Inflammatory macrophage treated with lipopolysaccharide for 4 hours (primary cell): ENCODE measurements at regions not wholly inside any gene's neighbourhood (a gene's known extent, or its start where the extent isn't known, plus 50 kb on each side); places are given as distances from the start of the nearest gene placed in this dataset.
"Not testable (repeated sequence)": the region's sequence is repeated elsewhere in the genome, so short reads cannot be mapped to it uniquely, and the experiment has no call there.

Source experiments
- DNase-seq: peaks from one replicate; pipeline ENCODE4 v3.0.0-alpha.2; 2020

DNA sequence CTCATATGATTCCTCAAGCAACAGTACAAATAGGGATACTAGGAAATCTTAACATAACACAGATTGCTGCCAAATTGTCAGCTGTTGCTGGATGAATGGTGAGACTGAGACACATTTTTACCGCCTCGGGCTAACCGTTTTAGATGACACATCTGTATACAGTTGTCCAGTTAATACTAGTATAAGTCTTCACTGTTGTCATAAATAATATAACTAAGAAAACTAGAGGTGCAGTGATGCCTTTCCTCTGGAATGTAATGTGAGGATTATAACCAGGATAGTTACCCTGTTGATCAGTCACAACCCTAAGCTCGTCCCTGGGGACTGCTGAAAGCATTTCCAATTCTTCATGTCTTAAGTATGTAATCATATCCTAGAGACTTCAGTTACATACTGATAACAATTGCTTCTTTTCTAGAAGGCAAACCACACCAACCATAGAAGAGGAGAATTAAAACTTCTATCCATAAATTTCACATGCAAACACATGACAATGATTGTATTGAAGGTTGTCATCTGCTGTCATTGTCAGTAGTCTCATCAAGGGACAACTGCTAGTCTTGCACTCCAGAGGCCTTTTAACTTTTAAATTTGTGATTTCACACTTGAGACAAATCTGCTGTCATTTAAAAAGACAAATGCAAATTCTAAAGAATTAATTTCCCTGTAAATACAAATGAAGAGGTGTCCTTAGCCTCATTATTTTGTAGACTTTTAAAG is 100.4 kb upstream of the SEMA3D start:
- DNase-seq = no peak

DNA sequence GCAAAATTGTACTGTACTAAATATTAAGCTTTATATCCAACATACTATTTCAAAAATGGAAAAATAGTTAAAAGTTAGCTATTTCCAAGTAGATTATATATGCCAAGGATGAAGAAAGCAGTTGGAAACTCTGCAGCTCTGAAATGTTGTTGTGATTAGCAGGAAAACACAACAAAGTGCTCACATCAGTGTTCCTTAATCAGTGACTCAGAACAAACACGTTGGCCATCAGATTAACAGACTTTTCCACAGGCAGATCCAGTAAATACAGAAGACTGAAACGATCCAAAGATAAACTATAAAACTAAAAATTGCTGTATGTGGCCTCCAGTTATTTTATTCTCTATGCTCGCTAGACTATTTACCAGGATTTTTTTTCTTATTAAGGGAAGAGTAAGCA is 99.6 kb upstream of the SEMA3D start:
- no peak for DNase-seq

DNA sequence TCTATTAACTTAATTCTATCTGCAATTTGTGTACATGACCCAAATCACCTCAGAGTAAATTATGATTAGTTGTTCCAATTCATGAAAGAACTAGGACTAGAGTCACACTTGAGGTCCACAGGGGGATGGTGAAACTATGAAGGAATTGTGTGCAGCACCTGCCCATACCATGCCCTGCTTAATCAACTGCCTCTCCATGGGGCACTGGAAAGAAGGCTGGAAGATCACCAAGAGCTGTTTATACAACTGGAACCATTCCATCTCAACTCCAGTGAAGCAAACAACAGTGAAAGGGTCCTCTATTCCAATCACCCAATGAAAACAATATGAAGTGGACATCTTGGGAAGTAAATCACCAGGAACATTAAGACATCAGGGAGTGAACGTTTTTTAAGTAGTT is 98.7 kb upstream of the SEMA3D start:
- DNase-seq = no peak

DNA sequence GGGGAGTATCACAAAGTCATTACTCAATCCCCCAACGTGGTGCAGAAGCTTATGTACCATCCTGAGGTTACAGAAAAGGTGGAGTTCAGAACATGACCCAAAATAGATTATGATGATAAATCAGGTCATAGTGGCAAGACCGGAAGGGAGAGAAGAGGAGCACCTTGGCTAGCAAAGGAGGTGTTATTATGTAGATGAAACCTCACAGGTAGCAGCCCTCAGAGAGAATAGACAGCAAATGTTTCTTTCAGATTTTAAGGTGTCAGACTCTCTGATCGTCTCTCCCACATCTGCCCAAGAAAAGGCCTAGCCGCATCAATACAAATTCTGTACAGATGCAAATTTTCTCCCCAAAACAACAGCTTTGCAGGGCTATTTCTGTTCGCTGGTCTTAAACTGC is 88.3 kb upstream of the SEMA3D start:
- no peak for DNase-seq

DNA sequence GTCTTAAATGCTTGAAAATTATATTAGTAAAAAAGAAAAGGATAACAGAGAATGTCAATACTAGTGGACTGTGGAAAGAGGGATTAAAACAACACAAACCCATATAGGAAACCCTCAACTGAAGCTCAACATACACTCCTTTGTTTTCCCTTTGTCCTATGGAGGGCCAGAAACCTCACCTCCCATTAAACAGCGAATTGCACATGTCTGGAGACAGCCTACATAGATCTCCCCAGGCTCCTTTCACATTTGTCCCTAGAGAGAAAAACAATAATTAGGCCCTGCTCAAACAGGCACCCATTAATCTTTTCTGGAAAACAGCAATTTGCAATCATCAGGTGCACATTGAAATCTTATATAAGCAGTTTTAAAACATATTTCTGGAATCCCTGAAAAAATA is 87.6 kb upstream of the SEMA3D start:
- DNase-seq = no peak

DNA sequence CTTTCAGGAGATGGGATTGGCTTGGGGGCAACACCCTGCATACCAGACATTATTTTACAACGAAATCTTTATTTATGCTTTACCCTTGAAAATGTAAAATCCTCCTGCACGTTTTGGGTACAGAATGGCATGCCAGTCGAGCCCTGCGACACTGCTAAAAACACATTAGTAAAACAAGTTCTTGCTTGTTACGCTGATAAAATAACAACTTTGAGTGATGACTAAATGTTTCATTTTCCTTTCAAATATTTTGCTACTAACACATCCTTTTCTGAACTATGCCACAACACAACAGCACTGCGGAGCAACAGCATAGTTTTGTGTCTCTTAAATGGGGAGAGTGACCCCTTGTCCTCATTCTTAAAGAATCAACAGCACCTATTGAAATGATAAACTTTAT is 76.0 kb upstream of the SEMA3D start:
- no peak for DNase-seq

DNA sequence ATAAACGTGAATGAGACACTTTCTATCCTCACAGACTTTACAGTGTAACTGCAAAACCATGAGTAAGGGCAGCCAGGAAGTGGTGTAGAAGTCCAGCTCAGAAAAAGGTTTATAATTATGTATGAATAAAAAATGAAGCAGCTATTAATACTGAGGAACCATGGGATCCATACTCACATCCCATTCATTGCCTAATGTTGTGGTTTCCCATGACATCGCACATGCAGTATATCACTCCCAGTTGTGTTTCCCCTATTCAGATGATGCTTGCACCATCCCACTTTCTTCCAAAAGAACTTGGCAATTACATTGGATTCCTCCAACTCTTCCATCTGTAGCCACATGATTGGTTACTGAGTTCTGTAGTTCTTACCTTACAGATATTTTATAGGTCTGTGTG is 74.5 kb upstream of the SEMA3D start:
- peak; percentile 44 for DNase-seq

DNA sequence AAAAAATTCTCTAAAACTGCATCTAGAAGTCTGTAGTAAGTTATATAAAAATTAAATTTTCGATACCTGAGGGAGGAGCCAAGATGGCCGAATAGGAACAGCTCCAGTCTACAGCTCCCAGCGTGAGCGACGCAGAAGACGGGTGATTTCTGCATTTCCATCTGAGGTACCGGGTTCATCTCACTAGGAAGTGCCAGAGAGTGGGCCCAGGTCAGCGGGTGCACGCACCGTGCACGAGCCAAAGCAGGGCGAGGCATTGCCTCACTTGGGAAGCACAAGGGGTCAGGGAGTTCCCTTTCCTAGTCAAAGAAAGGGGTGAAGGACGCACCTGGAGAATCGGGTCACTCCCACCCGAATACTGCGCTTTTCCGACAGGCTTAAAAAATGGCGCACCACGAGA is 62.9 kb upstream of the SEMA3D start:
- not testable (repeated sequence) for DNase-seq

DNA sequence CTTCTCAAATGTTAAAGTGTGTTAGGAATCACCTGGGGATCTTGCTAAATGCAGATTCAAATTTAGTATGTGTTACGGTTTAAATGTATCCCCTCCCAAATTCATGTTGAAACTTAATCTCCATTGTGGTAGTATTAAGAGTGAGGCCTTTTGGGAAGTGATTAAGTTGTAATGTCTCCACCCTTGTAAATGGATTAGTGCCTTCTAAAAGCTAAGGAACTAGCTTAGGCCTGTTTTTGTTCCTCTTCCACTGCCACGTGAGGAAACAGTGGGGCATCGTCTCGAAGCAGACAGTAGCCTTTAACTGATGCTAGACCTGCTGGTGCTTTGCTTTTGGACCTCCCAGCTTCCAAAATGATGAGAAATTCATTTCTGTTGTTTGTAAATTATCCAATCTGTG is 52.3 kb upstream of the SEMA3D start:
- no peak for DNase-seq

DNA sequence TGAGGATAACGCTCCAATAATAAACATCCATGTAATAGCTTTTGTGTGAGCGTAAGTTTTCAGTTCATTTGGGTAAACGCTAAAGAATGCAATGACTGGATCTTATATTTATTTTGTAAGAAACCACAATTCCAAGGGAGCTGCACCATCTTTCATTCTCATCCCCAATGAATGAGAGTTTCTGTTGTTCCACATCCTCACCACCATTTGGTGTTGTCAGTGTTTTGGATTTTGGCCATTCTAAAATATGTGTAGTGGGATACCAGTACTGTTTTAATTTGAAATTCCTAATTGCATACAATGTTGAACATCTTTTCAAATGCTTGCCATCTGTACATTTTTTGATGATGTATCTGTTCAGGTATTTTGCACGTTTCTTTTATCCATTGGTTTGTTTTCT is 50.9 kb upstream of the SEMA3D start:
- DNase-seq = no peak
